HS-27A (cell line): ENCODE measurements at regions not wholly inside any gene's neighbourhood (a gene's known extent, or its start where the extent isn't known, plus 50 kb on each side); places are given as distances from the start of the nearest gene placed in this dataset.

Source experiments
- DNase-seq: peaks from one replicate; pipeline ENCODE4 v3.0.0-alpha.2; 2012; ENCODE audit warnings: low read depth, missing footprints

- peak; percentile 7 for DNase-seq
Observed at GRCh38 chr14:49464885-49465284, 121.3 kb downstream of the RPS29 start.

GRCh38 chr14:49463146-49463545 is 123.0 kb downstream of the RPS29 start:
- no peak for DNase-seq

- DNase-seq = peak; percentile 69
Observed at GRCh38 chr14:49461529-49462401, 124.4 kb downstream of the RPS29 start.

GRCh38 chr14:49460662-49461061 is 125.5 kb downstream of the RPS29 start:
- no peak for DNase-seq

GRCh38 chr14:49456589-49456988 is 129.6 kb downstream of the RPS29 start:
- no peak for DNase-seq

- DNase-seq = no peak
Observed at GRCh38 chr14:49451938-49452337, 134.2 kb downstream of the RPS29 start.

GRCh38 chr14:49449749-49450148 is 136.4 kb downstream of the RPS29 start:
- no peak for DNase-seq

- no peak for DNase-seq
Observed at GRCh38 chr14:49447540-49448107, 138.6 kb downstream of the RPS29 start.

- DNase-seq = no peak
Observed at GRCh38 chr14:49446801-49447200, 139.4 kb downstream of the RPS29 start.

- no peak for DNase-seq
Observed at GRCh38 chr14:49438256-49438770, 147.9 kb downstream of the RPS29 start.

- DNase-seq = no peak
Observed at GRCh38 chr14:49428076-49428475, 158.1 kb downstream of the RPS29 start.

GRCh38 chr14:49427117-49427516 is 159.1 kb downstream of the RPS29 start:
- no peak for DNase-seq

GRCh38 chr14:49425921-49426320 is 160.3 kb downstream of the RPS29 start:
- DNase-seq = no peak

- no peak for DNase-seq
Observed at GRCh38 chr14:49424436-49425331, 161.5 kb downstream of the RPS29 start.

- DNase-seq = no peak
Observed at GRCh38 chr14:49420201-49420600, 166.0 kb downstream of the RPS29 start.

- no peak for DNase-seq
Observed at GRCh38 chr14:49418789-49419188, 167.4 kb downstream of the RPS29 start.

GRCh38 chr14:49417790-49418189 is 168.4 kb downstream of the RPS29 start:
- DNase-seq = no peak

GRCh38 chr14:49408187-49408933 is 177.8 kb downstream of the RPS29 start:
- no peak for DNase-seq

GRCh38 chr14:49405291-49405690 is 180.9 kb downstream of the RPS29 start:
- peak; percentile 15 for DNase-seq

- no peak for DNase-seq
Observed at GRCh38 chr14:49401373-49401772, 184.8 kb downstream of the RPS29 start.

- no peak for DNase-seq
Observed at GRCh38 chr14:49396801-49397200, 189.4 kb downstream of the RPS29 start.

GRCh38 chr14:49381778-49382177 is 204.4 kb downstream of the RPS29 start:
- no peak for DNase-seq
